ENCODE measurements at regions not wholly inside any gene's neighbourhood (a gene's known extent, or its start where the extent isn't known, plus 50 kb on each side); places are given as distances from the start of the nearest gene placed in this dataset.

DNA sequence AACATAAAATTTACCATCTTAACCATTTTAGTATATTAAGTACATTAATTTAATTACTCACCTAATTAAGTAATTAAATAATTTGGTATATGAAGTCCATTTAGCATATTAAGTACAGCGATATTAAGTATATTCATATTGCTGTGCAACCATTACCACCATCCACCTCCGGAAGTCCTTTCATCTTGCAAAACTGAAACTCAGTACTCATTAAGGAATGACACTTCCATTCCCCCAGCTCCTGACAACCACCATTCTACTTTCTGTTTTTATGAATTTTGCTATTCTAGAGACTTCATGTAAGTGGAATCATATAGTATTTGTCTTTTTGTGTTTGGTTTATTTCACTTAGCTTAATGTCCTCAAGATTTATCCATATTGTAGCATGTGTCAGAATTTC is 61.1 kb upstream of the GTSF1L start:
- peaks cover 0 to 6% (median 0%) of the 10 kb centered on the region in 3 donors for H3K27me3 ChIP-seq
- intact Hi-C loops (cut with DNase I; ENCODE audit: low total_unique reads) = no loop called here
- H3K27ac ChIP-seq = no peak overlapping the region
- 85 to 88% (median 86%) methylated on average over 2 of the region's 2 CpGs for WGBS, 5 donors
- no peaks in the 10 kb centered on the region for H3K4me1 ChIP-seq
- no peak for DNase-seq
- no peak overlapping the region for H3K4me3 ChIP-seq
- peaks cover 0 to 14% (median 5%) of the 10 kb centered on the region in 4 donors for H3K9me3 ChIP-seq
- TF ChIP-seq POLR2AphosphoS5 (IDR thresholded peaks at IDR 0.05) (no peak), POLR2A (IDR thresholded peaks at IDR 0.05) (no peak), EP300 (IDR thresholded peaks at IDR 0.05) (no peak), CTCF (IDR thresholded peaks at IDR 0.05) (no peak)
- no peaks in the 10 kb centered on the region for H3K36me3 ChIP-seq

- H3K9me3 ChIP-seq = peaks cover 0 to 6% (median 2%) of the 10 kb centered on the region in 4 donors
- DNase-seq = no peak
- 64 to 81% (median 77%) methylated on average over 5 of the region's 5 CpGs for WGBS, 5 donors
- H3K4me1 ChIP-seq = no peaks in the 10 kb centered on the region
- no peak overlapping the region for H3K4me3 ChIP-seq
- no peak overlapping the region for H3K27ac ChIP-seq
- H3K36me3 ChIP-seq = no peaks in the 10 kb centered on the region
- TF ChIP-seq POLR2AphosphoS5 (IDR thresholded peaks at IDR 0.05) = no peak
- no peak for TF ChIP-seq EP300 (IDR thresholded peaks at IDR 0.05)
- no peak for TF ChIP-seq POLR2A (IDR thresholded peaks at IDR 0.05)
- TF ChIP-seq CTCF (IDR thresholded peaks at IDR 0.05) = no peak
- H3K27me3 ChIP-seq = peaks cover 0 to 6% (median 0%) of the 10 kb centered on the region in 3 donors
- intact Hi-C loops (cut with DNase I; ENCODE audit: low total_unique reads) = no loop called here
These were observed 60.1 kb upstream of the GTSF1L start for GRCh38 chr20:43786885-43787284.

GRCh38 chr20:43781215-43781614 is 54.4 kb upstream of the GTSF1L start:
- Histone ChIP-seq H3K27me3 (no peaks in the 10 kb centered on the region), H3K36me3 (no peaks in the 10 kb centered on the region), H3K27ac (no peak overlapping the region), H3K9me3 (peaks cover 0 to 32% (median 27%) of the 10 kb centered on the region in 4 donors), H3K4me3 (no peak overlapping the region), H3K4me1 (no peaks in the 10 kb centered on the region)
- DNase-seq = no peak
- 66 to 73% (median 72%) methylated on average over 3 of the region's 3 CpGs for WGBS, 5 donors
- TF ChIP-seq POLR2A (IDR thresholded peaks at IDR 0.05) (no peak), CTCF (IDR thresholded peaks at IDR 0.05) (no peak), EP300 (IDR thresholded peaks at IDR 0.05) (no peak), POLR2AphosphoS5 (IDR thresholded peaks at IDR 0.05) (no peak)
- intact Hi-C loops (cut with DNase I; ENCODE audit: low total_unique reads) = no loop called here

- intact Hi-C loops (cut with DNase I; ENCODE audit: low total_unique reads) = no loop called here
- Histone ChIP-seq H3K27ac (no peak overlapping the region), H3K4me3 (no peak overlapping the region), H3K4me1 (no peaks in the 10 kb centered on the region), H3K9me3 (peaks cover 0 to 32% (median 27%) of the 10 kb centered on the region in 4 donors), H3K36me3 (no peaks in the 10 kb centered on the region), H3K27me3 (peaks cover 0 to 15% (median 3%) of the 10 kb centered on the region in 3 donors)
- DNase-seq = no peak
- no peak for TF ChIP-seq POLR2AphosphoS5 (IDR thresholded peaks at IDR 0.05)
- no peak for TF ChIP-seq POLR2A (IDR thresholded peaks at IDR 0.05)
- no peak for TF ChIP-seq EP300 (IDR thresholded peaks at IDR 0.05)
- TF ChIP-seq CTCF (IDR thresholded peaks at IDR 0.05) = no peak
- 79 to 92% (median 87%) methylated on average over 2 of the region's 2 CpGs for WGBS, 5 donors
These were observed 51.6 kb upstream of the GTSF1L start for GRCh38 chr20:43778375-43778774.
